ENCODE measurements at regions not wholly inside any gene's neighbourhood (a gene's known extent, or its start where the extent isn't known, plus 50 kb on each side); places are given as distances from the start of the nearest gene placed in this dataset.
"Not testable (repeated sequence)": the region's sequence is repeated elsewhere in the genome, so short reads cannot be mapped to it uniquely, and the experiment has no call there.

- DNase-seq (ENCODE audit: low spot score): peak; percentile 4
Measured at GRCh38 chr2:104976603-104977120, 61.2 kb upstream of the MRPS9 start.

GRCh38 chr2:104977958-104978357 lies 59.9 kb upstream of the MRPS9 start:
- DNase-seq (ENCODE audit: low spot score): no peak

- not testable (repeated sequence) for DNase-seq (ENCODE audit: low spot score)
Measured at GRCh38 chr2:104979786-104980185, 58.1 kb upstream of the MRPS9 start.

- DNase-seq (ENCODE audit: low spot score): no peak
Measured at GRCh38 chr2:104982111-104982510, 55.8 kb upstream of the MRPS9 start.

Data from Ammon's horn (tissue), 1 donor.